ENCODE measurements at regions not wholly inside any gene's neighbourhood (a gene's known extent, or its start where the extent isn't known, plus 50 kb on each side); places are given as distances from the start of the nearest gene placed in this dataset.

DNA sequence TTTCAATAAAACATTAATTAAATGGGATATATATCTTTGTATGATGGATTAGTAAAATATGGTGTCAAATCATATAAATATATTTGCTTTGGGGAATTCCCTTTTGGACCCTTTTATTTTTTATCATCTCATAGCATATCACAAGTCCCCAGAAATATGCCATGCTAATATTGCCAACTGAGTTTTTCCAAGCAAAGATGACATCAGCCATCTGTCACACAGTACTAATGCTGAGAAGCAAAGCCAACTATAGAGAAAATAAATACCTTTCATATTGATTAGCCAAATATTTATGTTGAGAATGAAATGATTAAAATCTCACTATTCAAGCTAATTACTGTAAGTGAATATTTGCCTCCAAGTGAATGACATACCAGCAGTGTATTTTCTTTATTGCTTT is 575.3 kb downstream of the ETV1 start:
- TF ChIP-seq CTCF (IDR thresholded peaks at IDR 0.05) (no peak), POLR2AphosphoS5 (IDR thresholded peaks at IDR 0.05) (no peak)

All from stomach (tissue), 4 donors.